ENCODE measurements at regions not wholly inside any gene's neighbourhood (a gene's known extent, or its start where the extent isn't known, plus 50 kb on each side); places are given as distances from the start of the nearest gene placed in this dataset.

GRCh38 chr2:104762031-104762430 lies 91.9 kb upstream of the POU3F3 start:
- no peaks in the 10 kb centered on the region for H3K27me3 ChIP-seq (ENCODE audit: control insufficient read depth, insufficient read depth, low read length)
- Mint-ChIP-seq H3K4me1 (no peaks in the 10 kb centered on the region), H3K27me3 (ENCODE audit: low read depth in 2 of 2) (peaks cover 0 to 2% of the 10 kb centered on the region in 2 donors), H3K27ac (no peak overlapping the region), H3K36me3 (no peaks in the 10 kb centered on the region), H3K4me3 (no peak overlapping the region), H3K9me3 (no peaks in the 10 kb centered on the region)
- no peak for TF ChIP-seq CTCF (IDR thresholded peaks at IDR 0.05)
- DNase-seq (no peak), ATAC-seq (no peak)
- H3K27ac ChIP-seq (ENCODE audit: low read length) = no peak overlapping the region
- intact Hi-C loops (cut with micrococcal nuclease) = no loop called here
- no peaks in the 10 kb centered on the region for H3K4me1 ChIP-seq (ENCODE audit: control insufficient read depth, insufficient read depth, low read length)
- no peaks in the 10 kb centered on the region for H3K36me3 ChIP-seq (ENCODE audit: control insufficient read depth, insufficient read depth, low read length)
- H3K9me3 ChIP-seq (ENCODE audit: control insufficient read depth, insufficient read depth, low read length) = no peaks in the 10 kb centered on the region
- WGBS (ENCODE audit: insufficient coverage) = 81% methylated on average over 8 of the region's 8 CpGs
- H3K4me3 ChIP-seq (ENCODE audit: low read length) = no peak overlapping the region

DNA sequence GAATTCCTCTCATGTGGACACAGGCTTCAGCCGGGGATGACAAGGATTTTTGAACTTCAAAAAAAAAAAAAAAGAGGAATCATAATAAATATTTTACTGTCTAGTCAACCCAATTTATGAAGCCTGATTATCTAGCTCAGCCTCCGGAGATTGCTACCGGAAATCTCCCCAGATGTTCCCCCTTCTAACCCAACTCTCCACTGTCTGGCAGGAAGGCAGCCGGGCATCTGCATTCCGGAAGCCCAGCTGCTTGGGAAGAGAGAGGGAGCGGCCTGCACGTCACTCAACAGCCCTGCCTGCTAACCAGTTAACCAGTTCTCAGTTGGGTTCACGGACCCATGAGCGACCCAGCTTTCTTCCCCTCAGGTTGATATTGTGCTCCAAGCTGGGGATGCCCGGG lies 87.2 kb upstream of the POU3F3 start:
- Histone ChIP-seq H3K36me3 (ENCODE audit: control insufficient read depth, insufficient read depth, low read length) (no peaks in the 10 kb centered on the region), H3K27me3 (ENCODE audit: control insufficient read depth, insufficient read depth, low read length) (no peaks in the 10 kb centered on the region), H3K9me3 (ENCODE audit: control insufficient read depth, insufficient read depth, low read length) (no peaks in the 10 kb centered on the region), H3K4me3 (ENCODE audit: low read length) (no peak overlapping the region), H3K27ac (ENCODE audit: low read length) (no peak overlapping the region), H3K4me1 (ENCODE audit: control insufficient read depth, insufficient read depth, low read length) (no peaks in the 10 kb centered on the region)
- no peak for TF ChIP-seq CTCF (IDR thresholded peaks at IDR 0.05)
- 69% methylated on average over 10 of the region's 10 CpGs for WGBS (ENCODE audit: insufficient coverage)
- H3K36me3 Mint-ChIP-seq = no peaks in the 10 kb centered on the region
- H3K27me3 Mint-ChIP-seq (ENCODE audit: low read depth in 2 of 2) = peaks cover 0 to 20% of the 10 kb centered on the region in 2 donors
- H3K9me3 Mint-ChIP-seq = no peaks in the 10 kb centered on the region
- no peak overlapping the region for H3K27ac Mint-ChIP-seq
- intact Hi-C loops (cut with micrococcal nuclease) = no loop called here
- H3K4me1 Mint-ChIP-seq = no peaks in the 10 kb centered on the region
- no peak for ATAC-seq
- no peak for DNase-seq
- no peak overlapping the region for H3K4me3 Mint-ChIP-seq

- H3K36me3 Mint-ChIP-seq = no peaks in the 10 kb centered on the region
- H3K9me3 Mint-ChIP-seq = no peaks in the 10 kb centered on the region
- H3K4me1 Mint-ChIP-seq = no peaks in the 10 kb centered on the region
- H3K4me1 ChIP-seq (ENCODE audit: control insufficient read depth, insufficient read depth, low read length) = no peaks in the 10 kb centered on the region
- H3K27me3 ChIP-seq (ENCODE audit: control insufficient read depth, insufficient read depth, low read length) = no peaks in the 10 kb centered on the region
- no peak overlapping the region for H3K27ac ChIP-seq (ENCODE audit: low read length)
- H3K27ac Mint-ChIP-seq = no peak overlapping the region
- intact Hi-C loops (cut with micrococcal nuclease) = no loop called here
- H3K36me3 ChIP-seq (ENCODE audit: control insufficient read depth, insufficient read depth, low read length) = no peaks in the 10 kb centered on the region
- no peak overlapping the region for H3K4me3 Mint-ChIP-seq
- TF ChIP-seq CTCF (IDR thresholded peaks at IDR 0.05) = no peak
- H3K27me3 Mint-ChIP-seq (ENCODE audit: low read depth in 2 of 2) = peaks cover 0 to 35% of the 10 kb centered on the region in 2 donors
- no peaks in the 10 kb centered on the region for H3K9me3 ChIP-seq (ENCODE audit: control insufficient read depth, insufficient read depth, low read length)
- H3K4me3 ChIP-seq (ENCODE audit: low read length) = no peak overlapping the region
- WGBS (ENCODE audit: insufficient coverage) = 30% methylated on average over 3 of the region's 3 CpGs
- DNase-seq (no peak), ATAC-seq (no peak)
Measured at GRCh38 chr2:104768694-104769093, 85.2 kb upstream of the POU3F3 start.

GRCh38 chr2:104769096-104769495 lies 84.8 kb upstream of the POU3F3 start:
- TF ChIP-seq CTCF (IDR thresholded peaks at IDR 0.05) = no peak
- no peaks in the 10 kb centered on the region for H3K36me3 Mint-ChIP-seq
- WGBS (ENCODE audit: insufficient coverage) = no CpG with 5 or more reads among the region's 1 CpG

More at GRCh38 chr2:104769096-104769495, 84.8 kb upstream of the POU3F3 start:
- DNase-seq (no peak), ATAC-seq (no peak)
- intact Hi-C loops (cut with micrococcal nuclease) = no loop called here
- no peaks in the 10 kb centered on the region for H3K27me3 ChIP-seq (ENCODE audit: control insufficient read depth, insufficient read depth, low read length)
- H3K4me1 Mint-ChIP-seq = no peaks in the 10 kb centered on the region
- no peaks in the 10 kb centered on the region for H3K9me3 Mint-ChIP-seq
- peaks cover 0 to 35% of the 10 kb centered on the region in 2 donors for H3K27me3 Mint-ChIP-seq (ENCODE audit: low read depth in 2 of 2)
- no peak overlapping the region for H3K4me3 ChIP-seq (ENCODE audit: low read length)
- no peaks in the 10 kb centered on the region for H3K36me3 ChIP-seq (ENCODE audit: control insufficient read depth, insufficient read depth, low read length)
- H3K9me3 ChIP-seq (ENCODE audit: control insufficient read depth, insufficient read depth, low read length) = no peaks in the 10 kb centered on the region
- no peaks in the 10 kb centered on the region for H3K4me1 ChIP-seq (ENCODE audit: control insufficient read depth, insufficient read depth, low read length)
- H3K27ac ChIP-seq (ENCODE audit: low read length) = no peak overlapping the region
- no peak overlapping the region for H3K4me3 Mint-ChIP-seq
- H3K27ac Mint-ChIP-seq = no peak overlapping the region

Data from natural killer cell (primary cell).